DND-41 (cell line): ENCODE measurements at regions not wholly inside any gene's neighbourhood (a gene's known extent, or its start where the extent isn't known, plus 50 kb on each side); places are given as distances from the start of the nearest gene placed in this dataset.

Experiments
- EZH2 ChIP-seq: IDR thresholded peaks from 3 replicates; pipeline ENCODE4 v1.6.1; 2012; ENCODE audit warnings: borderline replicate concordance, low read depth, mild to moderate bottlenecking, moderate library complexity, low read length, inconsistent platforms; ENCODE audit not compliant: severe bottlenecking
- TF ChIP-seq, protein P1 (sequence below): IDR thresholded peaks from 2 replicates; pipeline ENCODE4 v1.5.1; 2012; ENCODE audit warnings: borderline replicate concordance, low read length, moderate library complexity, mild to moderate bottlenecking; ENCODE audit not compliant: poor library complexity, severe bottlenecking; ENCODE audit errors: extremely low read depth

GRCh38 chr5:164472165-164472564 is 966.7 kb downstream of the MAT2B start:
- TF ChIP-seq, protein P1, sequence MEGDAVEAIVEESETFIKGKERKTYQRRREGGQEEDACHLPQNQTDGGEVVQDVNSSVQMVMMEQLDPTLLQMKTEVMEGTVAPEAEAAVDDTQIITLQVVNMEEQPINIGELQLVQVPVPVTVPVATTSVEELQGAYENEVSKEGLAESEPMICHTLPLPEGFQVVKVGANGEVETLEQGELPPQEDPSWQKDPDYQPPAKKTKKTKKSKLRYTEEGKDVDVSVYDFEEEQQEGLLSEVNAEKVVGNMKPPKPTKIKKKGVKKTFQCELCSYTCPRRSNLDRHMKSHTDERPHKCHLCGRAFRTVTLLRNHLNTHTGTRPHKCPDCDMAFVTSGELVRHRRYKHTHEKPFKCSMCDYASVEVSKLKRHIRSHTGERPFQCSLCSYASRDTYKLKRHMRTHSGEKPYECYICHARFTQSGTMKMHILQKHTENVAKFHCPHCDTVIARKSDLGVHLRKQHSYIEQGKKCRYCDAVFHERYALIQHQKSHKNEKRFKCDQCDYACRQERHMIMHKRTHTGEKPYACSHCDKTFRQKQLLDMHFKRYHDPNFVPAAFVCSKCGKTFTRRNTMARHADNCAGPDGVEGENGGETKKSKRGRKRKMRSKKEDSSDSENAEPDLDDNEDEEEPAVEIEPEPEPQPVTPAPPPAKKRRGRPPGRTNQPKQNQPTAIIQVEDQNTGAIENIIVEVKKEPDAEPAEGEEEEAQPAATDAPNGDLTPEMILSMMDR = no peak
- no peak for TF ChIP-seq EZH2
